HG03039 (cell line): ENCODE measurements at regions not wholly inside any gene's neighbourhood (a gene's known extent, or its start where the extent isn't known, plus 50 kb on each side); places are given as distances from the start of the nearest gene placed in this dataset.
"Not testable (repeated sequence)": the region's sequence is repeated elsewhere in the genome, so short reads cannot be mapped to it uniquely, and the experiment has no call there.

Experiments used
- ATAC-seq: cut with Tn5 transposase; IDR thresholded peaks from one replicate; pipeline ENCODE4 v1.9.1; 2021; ENCODE audit warnings: mild to moderate bottlenecking, moderate library complexity; ENCODE audit not compliant: unreplicated experiment

GRCh38 chr18:42446195-42446594, 491.2 kb downstream of the PIK3C3 start:
- ATAC-seq: no peak

GRCh38 chr18:42447688-42448087, 492.7 kb downstream of the PIK3C3 start:
- no peak for ATAC-seq

- ATAC-seq: no peak
These were observed 503.2 kb downstream of the PIK3C3 start for GRCh38 chr18:42458226-42458625.

DNA sequence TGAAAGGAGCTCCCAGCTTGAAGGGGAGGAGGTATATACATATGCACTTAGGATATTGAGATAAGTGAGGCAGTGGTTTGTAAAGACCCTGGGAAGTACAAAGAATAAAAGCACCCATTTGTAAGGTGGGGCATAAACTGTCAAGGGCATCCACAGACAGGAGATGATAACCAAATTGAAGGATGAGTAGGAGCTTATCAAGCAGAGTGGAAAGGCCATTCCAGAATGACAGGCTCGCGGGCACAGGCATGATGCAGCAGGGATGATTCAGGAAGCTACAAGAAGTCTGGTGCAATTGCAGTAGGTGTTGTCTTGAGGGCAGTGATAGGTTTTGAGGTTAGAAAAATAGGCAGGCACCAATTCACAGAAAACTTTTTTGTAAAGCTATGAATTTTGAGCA, 504.8 kb downstream of the PIK3C3 start:
- ATAC-seq: no peak

DNA sequence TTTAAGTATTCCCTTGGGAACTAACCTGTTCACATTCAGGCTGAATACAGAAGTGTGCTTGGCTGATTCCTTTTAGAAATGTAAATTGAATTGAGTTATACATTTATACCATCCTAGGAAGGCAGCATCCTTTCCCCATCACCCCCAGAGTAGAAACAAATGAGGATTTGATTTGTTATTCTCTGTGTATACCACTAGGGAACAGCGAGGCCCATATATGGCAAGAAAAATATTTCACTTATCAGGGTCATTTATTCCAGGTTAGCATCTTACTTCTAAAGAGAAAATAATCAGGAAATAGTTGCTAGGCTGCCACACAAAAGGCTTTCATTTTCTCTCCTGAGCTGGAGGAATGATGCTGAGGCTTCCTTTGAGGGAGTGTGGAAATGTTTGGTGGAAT, 516.9 kb downstream of the PIK3C3 start:
- no peak for ATAC-seq

- ATAC-seq: no peak
These were observed 518.6 kb downstream of the PIK3C3 start for GRCh38 chr18:42473611-42474010.

DNA sequence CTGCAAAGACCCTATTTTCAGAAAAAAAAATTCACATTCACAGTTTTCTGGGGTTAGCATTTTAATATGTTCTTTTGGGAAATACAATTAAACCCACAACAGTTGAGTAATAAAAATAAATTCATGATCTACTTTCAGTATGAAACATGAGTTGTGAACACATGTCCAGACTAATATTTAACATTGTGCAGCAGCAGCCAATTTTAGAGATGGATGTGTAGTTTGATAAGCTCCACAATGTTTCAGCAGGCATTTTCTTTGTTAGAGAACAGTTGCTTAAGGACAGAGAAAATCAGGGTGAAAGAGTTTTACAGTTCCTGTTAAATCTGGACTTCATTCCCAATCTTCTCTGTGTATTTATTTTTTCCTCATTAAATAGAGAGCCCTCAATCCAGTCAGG, 519.5 kb downstream of the PIK3C3 start:
- no peak for ATAC-seq

DNA sequence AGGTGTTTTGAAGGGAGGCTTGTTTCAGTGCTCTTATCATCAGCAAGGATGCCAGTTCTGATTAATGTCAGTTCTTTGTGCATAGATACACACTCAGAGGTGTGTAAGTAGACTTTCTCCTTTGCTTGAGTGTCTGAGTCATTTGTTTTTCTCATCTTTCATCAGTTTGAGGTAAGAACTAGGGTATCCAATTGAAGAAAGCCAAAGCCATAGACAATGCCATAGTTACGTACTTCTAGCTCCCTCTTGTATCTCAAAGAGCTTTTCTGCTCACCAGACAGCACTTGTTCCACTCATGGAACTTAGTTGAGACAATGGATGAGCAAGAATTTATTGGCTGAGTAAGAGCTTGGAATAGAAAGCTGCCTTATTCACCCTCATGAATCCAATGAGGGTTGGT, 520.1 kb downstream of the PIK3C3 start:
- no peak for ATAC-seq

DNA sequence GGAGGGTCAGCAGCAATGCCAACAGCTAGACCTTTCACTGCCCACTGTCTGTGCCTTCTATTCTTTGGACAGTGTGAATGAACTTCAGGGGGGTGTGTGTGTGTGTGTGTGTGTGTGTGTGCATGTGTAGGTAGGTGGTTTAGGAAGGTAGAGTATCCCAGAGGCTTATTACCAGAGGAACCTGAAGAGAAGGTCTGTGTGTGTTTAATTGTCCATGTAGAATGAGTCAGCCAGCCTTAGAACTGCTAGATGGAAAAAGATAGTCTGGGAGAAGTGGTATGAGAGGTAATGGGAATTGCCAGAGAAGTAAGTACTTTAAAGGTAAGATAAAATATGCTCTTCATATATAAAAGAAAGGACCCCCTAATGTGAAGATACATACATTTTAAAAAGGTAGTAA, 522.2 kb downstream of the PIK3C3 start:
- ATAC-seq: no peak

GRCh38 chr18:42480441-42480840, 525.4 kb downstream of the PIK3C3 start:
- no peak for ATAC-seq

GRCh38 chr18:42484648-42485047, 529.6 kb downstream of the PIK3C3 start:
- ATAC-seq: no peak

- ATAC-seq: no peak
These were observed 531.2 kb downstream of the PIK3C3 start for GRCh38 chr18:42486271-42486670.

DNA sequence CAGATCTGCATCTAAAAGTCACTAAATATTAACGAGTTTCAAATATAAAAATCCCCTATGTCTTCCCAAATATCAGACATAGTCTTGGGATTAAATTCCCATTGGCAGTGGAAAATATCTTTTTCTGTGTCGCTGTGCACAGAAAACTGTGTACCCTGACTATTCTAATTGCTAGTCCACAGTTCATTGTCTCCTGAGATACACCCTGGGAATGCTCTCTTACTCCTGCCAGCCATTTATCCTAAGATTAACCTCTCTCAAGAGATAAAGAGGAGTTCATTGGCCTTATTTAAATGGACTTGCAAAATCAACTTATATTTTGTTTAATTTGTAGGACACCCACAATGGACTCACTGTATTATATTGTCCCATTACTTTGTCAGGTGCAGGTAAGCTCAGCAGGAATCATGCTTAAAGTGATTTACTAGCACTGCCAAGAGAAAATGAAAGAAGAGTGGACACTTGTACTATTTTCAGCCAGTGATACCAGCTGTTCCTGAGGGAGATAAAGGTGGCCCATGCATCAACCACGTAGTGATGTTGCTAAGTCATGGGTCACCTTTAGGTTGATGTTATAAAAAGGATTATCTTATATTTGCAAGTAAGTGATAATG, 553.8 kb downstream of the PIK3C3 start:
- ATAC-seq: no peak

DNA sequence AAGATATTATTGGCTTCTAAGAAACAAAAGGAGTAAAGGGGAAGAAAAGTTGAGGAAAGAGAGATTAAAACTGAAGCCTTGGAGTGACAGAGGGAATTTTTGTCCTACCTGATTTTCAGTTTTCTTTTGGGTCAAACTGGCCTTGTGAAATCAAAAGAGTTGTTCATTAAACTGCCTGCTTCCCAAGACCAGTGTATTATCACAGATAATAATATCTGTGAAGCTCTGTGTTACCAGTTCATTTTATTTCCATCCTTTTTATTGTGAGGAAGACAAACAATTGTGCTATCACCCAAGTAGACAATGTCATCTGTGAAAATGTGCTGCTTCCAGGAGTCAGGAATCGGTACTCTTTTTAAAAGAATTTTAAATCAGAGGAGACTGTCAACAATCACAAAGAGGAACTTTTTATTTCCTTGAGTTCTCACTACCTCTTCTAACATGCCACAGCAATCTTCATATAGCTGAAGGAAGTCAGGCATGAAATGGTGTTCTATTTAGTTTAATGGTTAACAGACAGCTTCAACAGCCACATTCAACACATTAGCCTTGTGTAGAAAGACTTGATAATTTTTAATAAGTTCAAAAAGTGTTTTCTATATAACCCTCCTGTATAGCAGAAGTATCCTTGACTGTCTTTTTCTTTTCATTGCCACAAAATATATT, 554.8 kb downstream of the PIK3C3 start:
- no peak for ATAC-seq

- no peak for ATAC-seq
These were observed 555.5 kb downstream of the PIK3C3 start for GRCh38 chr18:42510540-42510939.

GRCh38 chr18:42513441-42513840, 558.4 kb downstream of the PIK3C3 start:
- no peak for ATAC-seq

- ATAC-seq: no peak
These were observed 559.5 kb downstream of the PIK3C3 start for GRCh38 chr18:42514512-42514911.

- no peak for ATAC-seq
These were observed 562.9 kb downstream of the PIK3C3 start for GRCh38 chr18:42517896-42518295.

- not testable (repeated sequence) for ATAC-seq
These were observed 563.3 kb downstream of the PIK3C3 start for GRCh38 chr18:42518331-42518730.

DNA sequence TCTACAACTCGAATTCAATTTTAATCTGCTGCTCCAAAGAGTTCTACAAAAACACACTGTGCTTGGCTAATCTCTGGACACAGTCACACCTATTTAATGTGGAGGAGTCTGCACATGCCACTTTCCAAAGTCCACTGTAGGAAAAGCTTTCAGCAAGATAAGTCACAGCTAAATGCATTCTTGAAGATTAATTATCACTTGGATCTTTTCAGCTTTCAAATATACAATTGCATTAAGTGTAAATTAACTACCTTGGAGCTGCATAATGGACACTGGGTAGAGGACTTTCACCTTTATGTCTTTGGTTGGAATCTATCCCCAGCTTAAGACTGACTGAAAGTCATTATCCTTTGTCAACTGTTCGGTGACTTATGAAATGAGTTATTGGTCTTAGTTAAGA, 565.1 kb downstream of the PIK3C3 start:
- ATAC-seq: no peak

- ATAC-seq: no peak
These were observed 570.9 kb downstream of the PIK3C3 start for GRCh38 chr18:42525905-42526304.

DNA sequence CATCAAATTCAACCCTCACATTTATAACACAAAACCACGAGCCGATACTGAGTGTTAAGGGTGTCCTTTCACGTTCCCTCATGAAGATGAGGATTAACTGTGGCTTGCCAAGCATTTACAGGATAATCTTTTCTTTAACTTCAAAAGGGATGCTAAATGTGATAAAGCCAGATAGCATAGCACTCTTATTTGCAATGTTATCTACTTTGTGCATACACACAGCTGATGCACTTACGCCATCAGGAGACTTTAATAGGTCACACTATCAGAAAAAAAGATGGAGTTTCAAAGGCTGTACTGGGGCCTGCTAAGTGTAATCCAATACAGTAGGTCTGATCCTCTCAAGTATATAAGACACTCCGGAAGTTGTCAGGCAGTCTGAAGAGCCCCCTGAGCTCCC, 572.7 kb downstream of the PIK3C3 start:
- no peak for ATAC-seq

GRCh38 chr18:42530276-42530675, 575.2 kb downstream of the PIK3C3 start:
- no peak for ATAC-seq
